GM18517 (cell line): ENCODE measurements at regions not wholly inside any gene's neighbourhood (a gene's known extent, or its start where the extent isn't known, plus 50 kb on each side); places are given as distances from the start of the nearest gene placed in this dataset.
"Not testable (repeated sequence)": the region's sequence is repeated elsewhere in the genome, so short reads cannot be mapped to it uniquely, and the experiment has no call there.

Experiments
- ATAC-seq: cut with Tn5 transposase; IDR thresholded peaks from one replicate; pipeline ENCODE4 v1.9.1; 2021; ENCODE audit warnings: mild to moderate bottlenecking, moderate library complexity; ENCODE audit not compliant: unreplicated experiment

GRCh38 chr21:36246080-36246631 lies 73.8 kb upstream of the MORC3 start:
- no peak for ATAC-seq

GRCh38 chr21:36247316-36248010 lies 72.5 kb upstream of the MORC3 start:
- ATAC-seq: no peak

GRCh38 chr21:36249576-36250422 lies 70.2 kb upstream of the MORC3 start:
- ATAC-seq: no peak

GRCh38 chr21:36250423-36251075 lies 69.4 kb upstream of the MORC3 start:
- no peak for ATAC-seq

- no peak for ATAC-seq
Observed at GRCh38 chr21:36254106-36254941, 65.7 kb upstream of the MORC3 start.

GRCh38 chr21:36255663-36256062 lies 64.3 kb upstream of the MORC3 start:
- peak; percentile 55 for ATAC-seq

DNA sequence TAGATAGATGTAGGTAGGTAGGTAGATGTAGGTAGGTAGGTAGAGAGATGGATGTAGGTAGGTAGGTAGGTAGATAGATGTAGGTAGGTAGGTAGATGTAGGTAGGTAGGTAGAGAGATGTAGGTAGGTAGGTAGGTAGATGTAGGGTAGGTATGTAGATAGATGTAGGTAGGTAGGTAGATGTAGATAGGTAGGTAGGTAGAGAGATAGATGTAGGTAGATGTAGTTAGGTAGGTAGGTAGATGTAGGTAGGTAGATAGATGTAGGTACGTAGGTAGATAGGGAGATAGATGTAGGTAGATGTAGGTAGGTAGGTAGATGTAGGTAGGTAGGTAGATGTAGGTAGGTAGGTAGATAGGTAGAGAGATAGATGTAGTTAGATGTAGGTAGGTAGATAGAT lies 62.3 kb upstream of the MORC3 start:
- no peak for ATAC-seq

- ATAC-seq: peak; percentile 53
Observed at GRCh38 chr21:36260030-36260787, 59.8 kb upstream of the MORC3 start.

DNA sequence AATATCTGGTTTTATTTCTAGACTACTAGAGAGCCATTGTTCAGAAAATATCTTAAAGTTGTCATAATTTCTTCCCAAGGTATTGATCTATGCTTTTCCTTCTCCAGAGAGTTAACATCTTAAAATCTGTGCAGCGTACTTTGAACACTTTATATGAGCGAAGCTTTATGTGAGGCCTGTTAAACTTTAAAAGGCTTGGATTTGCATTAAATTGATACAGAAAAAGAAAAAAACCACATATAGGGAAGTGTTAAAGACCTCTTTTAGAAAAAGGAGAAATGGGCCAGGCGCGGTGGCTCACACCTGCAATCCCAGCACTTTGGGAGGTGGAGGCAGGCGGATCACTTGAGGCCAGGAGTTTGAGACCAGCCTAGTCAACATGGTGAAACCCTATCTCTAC lies 59.2 kb upstream of the MORC3 start:
- no peak for ATAC-seq

GRCh38 chr21:36261459-36261858 lies 58.5 kb upstream of the MORC3 start:
- no peak for ATAC-seq

- no peak for ATAC-seq
Observed at GRCh38 chr21:36263797-36264196, 56.2 kb upstream of the MORC3 start.

GRCh38 chr21:36265431-36265830 lies 54.6 kb upstream of the MORC3 start:
- no peak for ATAC-seq

DNA sequence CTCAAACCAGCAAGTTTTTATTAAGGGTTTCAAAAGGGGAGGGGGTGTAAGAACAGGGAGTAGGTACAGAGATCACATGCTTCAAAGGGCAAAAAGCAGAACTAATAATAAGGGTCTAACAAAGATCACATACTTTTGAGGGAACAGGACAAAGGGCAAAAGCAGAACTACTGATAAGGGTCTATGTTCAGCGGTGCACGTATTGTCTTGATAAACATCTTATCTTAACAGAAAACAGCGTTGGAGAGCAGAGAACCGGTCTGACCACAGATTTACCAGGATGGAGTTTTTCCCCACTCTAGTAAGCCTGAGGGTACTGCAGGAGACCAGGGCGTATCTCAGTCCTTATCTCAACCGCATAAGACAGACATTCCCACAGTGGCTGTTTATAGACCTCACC lies 52.2 kb upstream of the MORC3 start:
- not testable (repeated sequence) for ATAC-seq

GRCh38 chr21:36268264-36268663 lies 51.7 kb upstream of the MORC3 start:
- not testable (repeated sequence) for ATAC-seq
